ENCODE measurements at regions not wholly inside any gene's neighbourhood (a gene's known extent, or its start where the extent isn't known, plus 50 kb on each side); places are given as distances from the start of the nearest gene placed in this dataset.

GRCh38 chr13:46463719-46464118 is 76.7 kb upstream of the RUBCNL start:
- TF ChIP-seq CEBPB (IDR thresholded peaks at IDR 0.05) (no peak), EP300 (IDR thresholded peaks at IDR 0.05; ENCODE audit: borderline replicate concordance) (no peak), YY1 (IDR thresholded peaks at IDR 0.05; ENCODE audit: low read depth) (no peak), FOXM1 (IDR thresholded peaks at IDR 0.05; ENCODE audit: borderline replicate concordance, low read depth) (no peak), EGR1 (IDR thresholded peaks at IDR 0.05) (no peak), REST (IDR thresholded peaks at IDR 0.05; ENCODE audit: low read depth) (no peak), MAX (IDR thresholded peaks at IDR 0.05) (no peak), TAF1 (IDR thresholded peaks at IDR 0.05; ENCODE audit: low read depth) (no peak), CREB1 (IDR thresholded peaks at IDR 0.05; ENCODE audit: low read depth) (no peak), NFIC (IDR thresholded peaks at IDR 0.05) (no peak), RAD21 (IDR thresholded peaks at IDR 0.05; ENCODE audit: low read depth) (no peak), TCF12 (IDR thresholded peaks at IDR 0.05; ENCODE audit: low read depth) (no peak), USF1 (IDR thresholded peaks at IDR 0.05) (no peak)
